ENCODE measurements at regions not wholly inside any gene's neighbourhood (a gene's known extent, or its start where the extent isn't known, plus 50 kb on each side); places are given as distances from the start of the nearest gene placed in this dataset.

- DNase-seq: no peak
- no peaks in the 10 kb centered on the region for H3K36me3 ChIP-seq (replicated peaks)
- no peak overlapping the region for H3K4me3 ChIP-seq (ENCODE audit: low read depth, low read length)
- no peaks in the 10 kb centered on the region for H3K27me3 ChIP-seq (replicated peaks)
- in situ Hi-C loops (cut with HindIII; ENCODE audit: low pct_ligation_motif_present, low sequenced_read_pairs): no loop called here
- H3K27ac ChIP-seq: no peak overlapping the region
- TF ChIP-seq CTCF (IDR thresholded peaks at IDR 0.05; ENCODE audit: low read depth, low read length, missing control alignments): no peak
These were observed 372.8 kb upstream of the CBLB start for GRCh38 chr3:106241593-106241992.

- DNase-seq: no peak
- H3K27me3 ChIP-seq (replicated peaks): no peaks in the 10 kb centered on the region
- no peak for TF ChIP-seq CTCF (IDR thresholded peaks at IDR 0.05; ENCODE audit: low read depth, low read length, missing control alignments)
- in situ Hi-C loops (cut with HindIII; ENCODE audit: low pct_ligation_motif_present, low sequenced_read_pairs): no loop called here
- no peak overlapping the region for H3K4me3 ChIP-seq (ENCODE audit: low read depth, low read length)
- H3K27ac ChIP-seq: no peak overlapping the region
- H3K36me3 ChIP-seq (replicated peaks): no peaks in the 10 kb centered on the region
These were observed 374.0 kb upstream of the CBLB start for GRCh38 chr3:106242781-106243180.

- H3K27me3 ChIP-seq (replicated peaks): no peaks in the 10 kb centered on the region
- H3K4me3 ChIP-seq (ENCODE audit: low read depth, low read length): no peak overlapping the region
- no peak overlapping the region for H3K27ac ChIP-seq
- H3K36me3 ChIP-seq (replicated peaks): no peaks in the 10 kb centered on the region
- in situ Hi-C loops (cut with HindIII; ENCODE audit: low pct_ligation_motif_present, low sequenced_read_pairs): no loop called here
- TF ChIP-seq CTCF (IDR thresholded peaks at IDR 0.05; ENCODE audit: low read depth, low read length, missing control alignments): no peak
- no peak for DNase-seq
These were observed 376.6 kb upstream of the CBLB start for GRCh38 chr3:106245400-106245799.

GRCh38 chr3:106247902-106248684, 379.3 kb upstream of the CBLB start:
- in situ Hi-C loops (cut with HindIII; ENCODE audit: low pct_ligation_motif_present, low sequenced_read_pairs): no loop called here
- Histone ChIP-seq H3K4me3 (ENCODE audit: low read depth, low read length) (no peak overlapping the region), H3K36me3 (replicated peaks) (no peaks in the 10 kb centered on the region), H3K27me3 (replicated peaks) (no peaks in the 10 kb centered on the region), H3K27ac (no peak overlapping the region)
- TF ChIP-seq CTCF (IDR thresholded peaks at IDR 0.05; ENCODE audit: low read depth, low read length, missing control alignments): no peak
- DNase-seq: no peak

- in situ Hi-C loops (cut with HindIII; ENCODE audit: low pct_ligation_motif_present, low sequenced_read_pairs): no loop called here
- DNase-seq: no peak
These were observed 380.3 kb upstream of the CBLB start for GRCh38 chr3:106249159-106249558.

More at GRCh38 chr3:106249159-106249558, 380.3 kb upstream of the CBLB start:
- no peak for TF ChIP-seq CTCF (IDR thresholded peaks at IDR 0.05; ENCODE audit: low read depth, low read length, missing control alignments)
- no peak overlapping the region for H3K27ac ChIP-seq
- no peaks in the 10 kb centered on the region for H3K27me3 ChIP-seq (replicated peaks)
- no peaks in the 10 kb centered on the region for H3K36me3 ChIP-seq (replicated peaks)
- no peak overlapping the region for H3K4me3 ChIP-seq (ENCODE audit: low read depth, low read length)

Data from brain microvascular endothelial cell (primary cell).